SK-N-SH treated with all-trans-retinoic acid at 6 μM for 48 hours (cell line): ENCODE measurements at regions not wholly inside any gene's neighbourhood (a gene's known extent, or its start where the extent isn't known, plus 50 kb on each side); places are given as distances from the start of the nearest gene placed in this dataset.

Experiments
- ATAC-seq: fragments of 200-7000 bp; cut with Tn5 transposase; 3 replicates; pipeline ENCODE4 v1.9.1; 2020; ENCODE audit warnings: mild to moderate bottlenecking, moderate library complexity
- ARNTL ChIP-seq: fragments of 450-650 bp; formaldehyde crosslinking; IDR thresholded peaks from 2 replicates; pipeline ENCODE4 v1.5.0; 2020; ENCODE audit warnings: low read depth, mild to moderate bottlenecking, moderate library complexity, borderline replicate concordance
- BACH2 ChIP-seq: fragments of 250-450 bp; sonication (Bioruptor Pico); IDR thresholded peaks from 2 replicates; pipeline ENCODE4 v1.9.0; 2021; ENCODE audit warnings: mild to moderate bottlenecking, borderline replicate concordance
- CREB5 ChIP-seq: fragments of 250-450 bp; sonication (Bioruptor Pico); IDR thresholded peaks from 2 replicates; pipeline ENCODE4 v1.5.1; 2020; ENCODE audit warnings: low read depth, mild to moderate bottlenecking, moderate library complexity
- CSDC2 ChIP-seq: fragments of 250-450 bp; sonication (Bioruptor Pico); IDR thresholded peaks from 2 replicates; pipeline ENCODE4 v1.5.0; 2020; ENCODE audit warnings: mild to moderate bottlenecking, moderate library complexity
- ESRRG ChIP-seq: fragments of 250-450 bp; sonication (Bioruptor Pico); IDR thresholded peaks from 2 replicates; pipeline ENCODE4 v1.6.1; 2021; ENCODE audit warnings: mild to moderate bottlenecking
- GLIS3 ChIP-seq: fragments of 250-450 bp; sonication (Bioruptor Pico); IDR thresholded peaks from 2 replicates; pipeline ENCODE4 v1.5.0; 2020; ENCODE audit warnings: mild to moderate bottlenecking, moderate library complexity
- ISL1 ChIP-seq: fragments of 250-450 bp; sonication (Bioruptor Pico); IDR thresholded peaks from 2 replicates; pipeline ENCODE4 v2.1.2; 2022; ENCODE audit warnings: mild to moderate bottlenecking, moderate library complexity
- OSR1 ChIP-seq: fragments of 250-450 bp; sonication (Bioruptor Pico); IDR thresholded peaks from 2 replicates; pipeline ENCODE4 v1.8.0; 2022; ENCODE audit warnings: moderate library complexity, mild to moderate bottlenecking, inconsistent platforms
- PPARA ChIP-seq: fragments of 250-450 bp; sonication (Bioruptor Pico); IDR thresholded peaks from 2 replicates; pipeline ENCODE4 v1.5.0; 2020; ENCODE audit warnings: mild to moderate bottlenecking, borderline replicate concordance
- RARB ChIP-seq: fragments of 250-450 bp; sonication (Bioruptor Pico); IDR thresholded peaks from 2 replicates; pipeline ENCODE4 v1.8.0; 2021; ENCODE audit warnings: mild to moderate bottlenecking, moderate library complexity
- SNAI2 ChIP-seq: fragments of 250-450 bp; sonication (Bioruptor Pico); IDR thresholded peaks from 2 replicates; pipeline ENCODE4 v1.5.0; 2020; ENCODE audit warnings: mild to moderate bottlenecking, moderate library complexity
- TOX ChIP-seq: fragments of 250-450 bp; sonication (Bioruptor Pico); IDR thresholded peaks from 2 replicates; pipeline ENCODE4 v1.8.0; 2021; ENCODE audit warnings: mild to moderate bottlenecking, moderate library complexity, borderline replicate concordance
- TSHZ2 ChIP-seq: fragments of 250-450 bp; sonication (Bioruptor Pico); IDR thresholded peaks from 2 replicates; pipeline ENCODE4 v1.5.0; 2020; ENCODE audit warnings: mild to moderate bottlenecking, moderate library complexity
- ZC3H10 ChIP-seq: fragments of 250-450 bp; sonication (Bioruptor Pico); IDR thresholded peaks from 2 replicates; pipeline ENCODE4 v1.5.1; 2021; ENCODE audit warnings: mild to moderate bottlenecking, moderate library complexity
- ZFP3 ChIP-seq: fragments of 250-450 bp; sonication (Bioruptor Pico); IDR thresholded peaks from 2 replicates; pipeline ENCODE4 v1.5.0; 2020; ENCODE audit warnings: mild to moderate bottlenecking, moderate library complexity
- ZFP30 ChIP-seq: fragments of 450-650 bp; formaldehyde crosslinking; IDR thresholded peaks from 2 replicates; pipeline ENCODE4 v1.5.0; 2022; ENCODE audit warnings: mild to moderate bottlenecking, moderate library complexity
- ZNF565 ChIP-seq: fragments of 450-650 bp; formaldehyde crosslinking; conservative IDR thresholded peaks from 2 replicates; pipeline ENCODE4 v1.5.0; 2020; ENCODE audit warnings: low read depth, mild to moderate bottlenecking, moderate library complexity
- ZNF70 ChIP-seq: fragments of 450-650 bp; formaldehyde crosslinking; IDR thresholded peaks from 2 replicates; pipeline ENCODE4 v1.5.0; 2020; ENCODE audit warnings: mild to moderate bottlenecking, moderate library complexity
- ZNF8 ChIP-seq: fragments of 450-650 bp; formaldehyde crosslinking; IDR thresholded peaks from 2 replicates; pipeline ENCODE4 v1.5.0; 2020; ENCODE audit warnings: mild to moderate bottlenecking, moderate library complexity
- TF ChIP-seq, protein P1 (sequence below): fragments of 250-450 bp; sonication (Bioruptor Pico); IDR thresholded peaks from 2 replicates; pipeline ENCODE4 v1.8.0; 2021; ENCODE audit warnings: low read depth, mild to moderate bottlenecking, moderate library complexity, borderline replicate concordance
- TF ChIP-seq, protein P2 (sequence below): fragments of 250-450 bp; sonication (Bioruptor Pico); IDR thresholded peaks from 2 replicates; pipeline ENCODE4 v1.5.1; 2021; ENCODE audit warnings: mild to moderate bottlenecking, moderate library complexity
- TF ChIP-seq, protein P3 (sequence below): fragments of 250-450 bp; sonication (Bioruptor Pico); IDR thresholded peaks from 2 replicates; pipeline ENCODE4 v1.8.0; 2020; ENCODE audit warnings: mild to moderate bottlenecking, moderate library complexity, borderline replicate concordance

GRCh38 chr2:44843641-44844310 is 97.7 kb upstream of the SIX3 start:
- TF ChIP-seq ZNF565 (CRISPR knock-in tag) = no peak
- TF ChIP-seq PPARA (CRISPR knock-in tag) = no peak
- TF ChIP-seq ZFP3 (CRISPR knock-in tag) = no peak
- TF ChIP-seq ZFP30 (CRISPR knock-in tag) = no peak
- TF ChIP-seq, protein P1, sequence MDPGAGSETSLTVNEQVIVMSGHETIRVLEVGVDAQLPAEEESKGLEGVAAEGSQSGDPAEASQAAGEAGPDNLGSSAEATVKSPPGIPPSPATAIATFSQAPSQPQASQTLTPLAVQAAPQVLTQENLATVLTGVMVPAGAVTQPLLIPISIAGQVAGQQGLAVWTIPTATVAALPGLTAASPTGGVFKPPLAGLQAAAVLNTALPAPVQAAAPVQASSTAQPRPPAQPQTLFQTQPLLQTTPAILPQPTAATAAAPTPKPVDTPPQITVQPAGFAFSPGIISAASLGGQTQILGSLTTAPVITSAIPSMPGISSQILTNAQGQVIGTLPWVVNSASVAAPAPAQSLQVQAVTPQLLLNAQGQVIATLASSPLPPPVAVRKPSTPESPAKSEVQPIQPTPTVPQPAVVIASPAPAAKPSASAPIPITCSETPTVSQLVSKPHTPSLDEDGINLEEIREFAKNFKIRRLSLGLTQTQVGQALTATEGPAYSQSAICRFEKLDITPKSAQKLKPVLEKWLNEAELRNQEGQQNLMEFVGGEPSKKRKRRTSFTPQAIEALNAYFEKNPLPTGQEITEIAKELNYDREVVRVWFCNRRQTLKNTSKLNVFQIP (CRISPR knock-in tag) = no peak
- no peak for TF ChIP-seq ARNTL
- TF ChIP-seq RARB (CRISPR knock-in tag) = no peak
- no peak for TF ChIP-seq SNAI2
- no peak for TF ChIP-seq ZNF8
- no peak for TF ChIP-seq ESRRG (CRISPR knock-in tag)
- TF ChIP-seq CREB5 (CRISPR knock-in tag) = no peak
- no peak for TF ChIP-seq ZC3H10 (CRISPR knock-in tag)
- no peak for TF ChIP-seq BACH2 (CRISPR knock-in tag)
- TF ChIP-seq, protein P2, sequence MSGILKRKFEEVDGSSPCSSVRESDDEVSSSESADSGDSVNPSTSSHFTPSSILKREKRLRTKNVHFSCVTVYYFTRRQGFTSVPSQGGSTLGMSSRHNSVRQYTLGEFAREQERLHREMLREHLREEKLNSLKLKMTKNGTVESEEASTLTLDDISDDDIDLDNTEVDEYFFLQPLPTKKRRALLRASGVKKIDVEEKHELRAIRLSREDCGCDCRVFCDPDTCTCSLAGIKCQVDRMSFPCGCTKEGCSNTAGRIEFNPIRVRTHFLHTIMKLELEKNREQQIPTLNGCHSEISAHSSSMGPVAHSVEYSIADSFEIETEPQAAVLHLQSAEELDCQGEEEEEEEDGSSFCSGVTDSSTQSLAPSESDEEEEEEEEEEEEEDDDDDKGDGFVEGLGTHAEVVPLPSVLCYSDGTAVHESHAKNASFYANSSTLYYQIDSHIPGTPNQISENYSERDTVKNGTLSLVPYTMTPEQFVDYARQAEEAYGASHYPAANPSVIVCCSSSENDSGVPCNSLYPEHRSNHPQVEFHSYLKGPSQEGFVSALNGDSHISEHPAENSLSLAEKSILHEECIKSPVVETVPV (CRISPR knock-in tag) = no peak
- no peak for TF ChIP-seq ISL1 (CRISPR knock-in tag)
- no peak for TF ChIP-seq GLIS3
- TF ChIP-seq CSDC2 (CRISPR knock-in tag) = no peak
- TF ChIP-seq OSR1 (CRISPR knock-in tag) = no peak
- ATAC-seq = no peak

DNA sequence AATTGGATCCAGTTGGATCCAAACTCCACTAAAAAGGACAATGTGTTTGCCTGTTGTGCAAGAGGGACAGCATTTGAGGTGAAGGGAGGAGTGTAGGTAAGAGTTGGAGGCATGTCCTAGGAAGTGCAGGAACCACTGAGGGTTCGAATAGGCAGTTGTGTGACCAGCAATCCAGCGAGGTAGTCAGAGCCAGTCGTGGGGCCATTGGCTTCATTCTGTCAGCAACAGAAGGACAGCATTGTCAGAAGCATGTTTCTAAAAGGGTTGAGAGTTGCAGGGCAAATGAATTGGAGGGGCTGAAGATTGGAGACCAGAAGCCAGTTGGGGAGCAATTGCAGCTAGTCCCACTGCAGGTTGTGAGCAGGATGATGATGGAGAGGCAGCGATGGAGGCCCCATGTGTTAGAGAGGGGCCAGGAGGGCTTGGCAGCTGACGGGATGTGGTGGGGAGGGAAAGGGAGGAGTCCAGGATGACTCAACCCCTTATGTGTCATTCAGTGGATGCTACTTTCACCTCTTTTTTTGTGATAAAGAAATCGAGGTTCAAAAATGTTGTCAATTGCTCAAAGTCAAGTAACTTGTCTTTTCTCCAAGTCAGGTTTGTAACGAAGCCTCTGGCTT is 96.7 kb upstream of the SIX3 start:
- TF ChIP-seq BACH2 (CRISPR knock-in tag) (no peak), TOX (CRISPR knock-in tag) (no peak), TSHZ2 (CRISPR knock-in tag) (no peak), GLIS3 (no peak), ISL1 (CRISPR knock-in tag) (no peak), SNAI2 (no peak), ESRRG (CRISPR knock-in tag) (no peak), OSR1 (CRISPR knock-in tag) (no peak), ZNF8 (no peak), RARB (CRISPR knock-in tag) (no peak), CSDC2 (CRISPR knock-in tag) (no peak)
- TF ChIP-seq, protein P2 (CRISPR knock-in tag) = no peak
- no peak for ATAC-seq

DNA sequence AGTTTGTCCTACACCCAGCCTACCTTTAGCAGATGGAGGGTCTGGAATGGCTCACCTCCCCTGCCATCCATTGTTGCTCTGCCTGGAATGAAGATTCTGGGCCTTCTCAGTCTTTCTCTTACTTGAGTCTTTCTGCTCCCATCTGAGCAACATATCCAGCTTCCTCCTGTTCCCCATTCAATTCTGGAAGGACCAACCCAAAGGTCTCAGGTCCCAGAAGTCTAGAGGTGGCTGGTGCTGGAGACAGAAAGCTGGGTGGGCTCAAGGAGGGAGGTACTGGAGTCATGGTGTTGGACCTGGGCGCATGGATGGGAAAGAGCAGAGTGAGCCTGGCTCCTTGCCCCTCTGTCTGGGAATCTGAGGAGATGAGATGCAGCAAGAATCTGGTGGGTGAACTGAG is 93.5 kb upstream of the SIX3 start:
- no peak for TF ChIP-seq RARB (CRISPR knock-in tag)
- no peak for TF ChIP-seq ZC3H10 (CRISPR knock-in tag)
- TF ChIP-seq TOX (CRISPR knock-in tag) = no peak
- no peak for TF ChIP-seq ZNF70 (CRISPR knock-in tag)
- TF ChIP-seq ISL1 (CRISPR knock-in tag) = no peak
- TF ChIP-seq CSDC2 (CRISPR knock-in tag) = no peak
- TF ChIP-seq, protein P3, sequence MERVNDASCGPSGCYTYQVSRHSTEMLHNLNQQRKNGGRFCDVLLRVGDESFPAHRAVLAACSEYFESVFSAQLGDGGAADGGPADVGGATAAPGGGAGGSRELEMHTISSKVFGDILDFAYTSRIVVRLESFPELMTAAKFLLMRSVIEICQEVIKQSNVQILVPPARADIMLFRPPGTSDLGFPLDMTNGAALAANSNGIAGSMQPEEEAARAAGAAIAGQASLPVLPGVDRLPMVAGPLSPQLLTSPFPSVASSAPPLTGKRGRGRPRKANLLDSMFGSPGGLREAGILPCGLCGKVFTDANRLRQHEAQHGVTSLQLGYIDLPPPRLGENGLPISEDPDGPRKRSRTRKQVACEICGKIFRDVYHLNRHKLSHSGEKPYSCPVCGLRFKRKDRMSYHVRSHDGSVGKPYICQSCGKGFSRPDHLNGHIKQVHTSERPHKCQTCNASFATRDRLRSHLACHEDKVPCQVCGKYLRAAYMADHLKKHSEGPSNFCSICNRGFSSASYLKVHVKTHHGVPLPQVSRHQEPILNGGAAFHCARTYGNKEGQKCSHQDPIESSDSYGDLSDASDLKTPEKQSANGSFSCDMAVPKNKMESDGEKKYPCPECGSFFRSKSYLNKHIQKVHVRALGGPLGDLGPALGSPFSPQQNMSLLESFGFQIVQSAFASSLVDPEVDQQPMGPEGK (CRISPR knock-in tag) = no peak
- TF ChIP-seq OSR1 (CRISPR knock-in tag) = no peak
- TF ChIP-seq, all 23 proteins: peak for 0

More for the DNA sequence above, 93.5 kb upstream of the SIX3 start:
- no peak for ATAC-seq
